Astrocyte (in vitro differentiated cells and primary cell): ENCODE measurements at regions not wholly inside any gene's neighbourhood (a gene's known extent, or its start where the extent isn't known, plus 50 kb on each side); places are given as distances from the start of the nearest gene placed in this dataset.

Source experiments
- CTCF ChIP-seq: IDR thresholded peaks from 2 replicates; pipeline ENCODE4 v1.5.1; 2011; ENCODE audit warnings: low read depth, mild to moderate bottlenecking, inconsistent platforms, low read length, moderate library complexity; ENCODE audit not compliant: insufficient read depth
- EZH2 ChIP-seq: IDR thresholded peaks from 2 replicates; pipeline ENCODE4 v1.6.1; 2012; ENCODE audit warnings: mild to moderate bottlenecking, low read length, inconsistent platforms; ENCODE audit not compliant: insufficient read depth

- TF ChIP-seq CTCF: no peak
- TF ChIP-seq EZH2: no peak
Observed at GRCh38 chr3:74384159-74384558, 230.3 kb downstream of the CNTN3 start.
